PC-3 (cell line): ENCODE measurements at regions not wholly inside any gene's neighbourhood (a gene's known extent, or its start where the extent isn't known, plus 50 kb on each side); places are given as distances from the start of the nearest gene placed in this dataset.

ENCODE experiments used
- CTCF ChIP-seq: fragments of 300-600 bp; sonication (generic); conservative IDR thresholded peaks from 2 replicates; pipeline ENCODE4 v1.5.1; 2017; ENCODE audit warnings: antibody characterized with exemption, low read depth, mild to moderate bottlenecking, low read length
- EZH2 ChIP-seq: fragments of 300-600 bp; sonication (generic); IDR thresholded peaks from one replicate; pipeline ENCODE4 v1.6.1; 2017; ENCODE audit warnings: antibody characterized with exemption, mild to moderate bottlenecking, low read length; ENCODE audit not compliant: unreplicated experiment
- EZH2phosphoT487 ChIP-seq: fragments of 300-600 bp; sonication (generic); IDR thresholded peaks from 2 replicates; pipeline ENCODE4 v1.6.1; 2018; ENCODE audit warnings: mild to moderate bottlenecking, antibody characterized with exemption, low read length, borderline replicate concordance

- TF ChIP-seq CTCF (no peak), EZH2 (no peak), EZH2phosphoT487 (no peak)
Measured at GRCh38 chr5:167804512-167805220, 486.8 kb upstream of the WWC1 start.
